ENCODE measurements at regions not wholly inside any gene's neighbourhood (a gene's known extent, or its start where the extent isn't known, plus 50 kb on each side); places are given as distances from the start of the nearest gene placed in this dataset.

- intact Hi-C loops (cut with DNase I), result no loop called here
- no peak overlapping the region for H3K4me3 ChIP-seq
- no peaks in the 10 kb centered on the region for H3K36me3 ChIP-seq
- no peaks in the 10 kb centered on the region for H3K27me3 ChIP-seq
- H3K27ac ChIP-seq, result no peak overlapping the region
- TF ChIP-seq POLR2A (IDR thresholded peaks at IDR 0.05), result no peak
- no peak for TF ChIP-seq POLR2AphosphoS5 (IDR thresholded peaks at IDR 0.05; ENCODE audit: insufficient read depth in 1 of 2, low read depth in 1 of 2)
- TF ChIP-seq, protein P1, sequence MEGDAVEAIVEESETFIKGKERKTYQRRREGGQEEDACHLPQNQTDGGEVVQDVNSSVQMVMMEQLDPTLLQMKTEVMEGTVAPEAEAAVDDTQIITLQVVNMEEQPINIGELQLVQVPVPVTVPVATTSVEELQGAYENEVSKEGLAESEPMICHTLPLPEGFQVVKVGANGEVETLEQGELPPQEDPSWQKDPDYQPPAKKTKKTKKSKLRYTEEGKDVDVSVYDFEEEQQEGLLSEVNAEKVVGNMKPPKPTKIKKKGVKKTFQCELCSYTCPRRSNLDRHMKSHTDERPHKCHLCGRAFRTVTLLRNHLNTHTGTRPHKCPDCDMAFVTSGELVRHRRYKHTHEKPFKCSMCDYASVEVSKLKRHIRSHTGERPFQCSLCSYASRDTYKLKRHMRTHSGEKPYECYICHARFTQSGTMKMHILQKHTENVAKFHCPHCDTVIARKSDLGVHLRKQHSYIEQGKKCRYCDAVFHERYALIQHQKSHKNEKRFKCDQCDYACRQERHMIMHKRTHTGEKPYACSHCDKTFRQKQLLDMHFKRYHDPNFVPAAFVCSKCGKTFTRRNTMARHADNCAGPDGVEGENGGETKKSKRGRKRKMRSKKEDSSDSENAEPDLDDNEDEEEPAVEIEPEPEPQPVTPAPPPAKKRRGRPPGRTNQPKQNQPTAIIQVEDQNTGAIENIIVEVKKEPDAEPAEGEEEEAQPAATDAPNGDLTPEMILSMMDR (IDR thresholded peaks at IDR 0.05), result no peak
- H3K9me3 ChIP-seq, result no peaks in the 10 kb centered on the region
- H3K4me1 ChIP-seq, result no peaks in the 10 kb centered on the region
- DNase-seq (ENCODE audit: extremely low spot score in 2 of 2), result peak in 1 of 2 donors; percentile 74
Measured at GRCh38 chr14:101110729-101111619, 207.5 kb upstream of the RTL1 start.

DNA sequence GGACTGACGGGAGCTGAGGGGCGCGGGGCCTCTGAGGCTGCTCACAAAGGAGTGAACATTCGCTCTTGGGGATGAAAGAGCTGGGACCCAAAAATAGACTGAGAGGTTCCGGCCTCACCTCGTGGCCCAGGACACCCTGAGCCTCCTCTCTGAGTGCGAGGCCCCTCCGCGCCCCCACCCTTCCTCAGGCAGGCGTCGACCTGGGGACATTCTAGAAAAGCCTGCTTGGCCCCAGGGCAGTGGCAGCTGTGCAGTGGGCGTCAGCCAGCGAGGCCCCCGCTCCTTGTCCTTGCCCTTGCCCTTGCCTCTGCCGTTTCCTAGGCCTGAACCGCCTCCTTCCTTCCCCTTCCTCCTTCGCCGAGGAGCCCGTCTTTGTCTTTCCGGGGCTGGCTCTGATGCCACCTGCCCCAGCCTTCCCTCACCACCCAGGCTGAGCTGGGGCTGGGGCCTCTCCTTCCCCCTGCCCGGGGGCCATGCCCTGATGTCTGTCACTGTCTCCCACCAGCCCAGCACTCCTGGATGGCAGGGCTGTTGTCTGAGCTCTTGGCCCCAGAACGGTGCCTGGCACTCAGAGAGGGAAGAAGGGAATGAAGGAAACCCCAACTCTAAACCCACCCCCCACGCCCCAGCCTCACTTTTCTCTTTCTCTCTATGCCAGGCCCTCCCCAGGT, 208.2 kb upstream of the RTL1 start:
- TF ChIP-seq, protein P1 (IDR thresholded peaks at IDR 0.05), result no peak
- TF ChIP-seq POLR2A (IDR thresholded peaks at IDR 0.05) (no peak), POLR2AphosphoS5 (IDR thresholded peaks at IDR 0.05; ENCODE audit: insufficient read depth in 1 of 2, low read depth in 1 of 2) (no peak)
- Histone ChIP-seq H3K4me3 (no peak overlapping the region), H3K27me3 (no peaks in the 10 kb centered on the region), H3K36me3 (no peaks in the 10 kb centered on the region), H3K9me3 (no peaks in the 10 kb centered on the region), H3K27ac (no peak overlapping the region), H3K4me1 (no peaks in the 10 kb centered on the region)
- peak in 1 of 2 donors; percentile 44 for DNase-seq (ENCODE audit: extremely low spot score in 2 of 2)
- intact Hi-C loops (cut with DNase I), result no loop called here

DNA sequence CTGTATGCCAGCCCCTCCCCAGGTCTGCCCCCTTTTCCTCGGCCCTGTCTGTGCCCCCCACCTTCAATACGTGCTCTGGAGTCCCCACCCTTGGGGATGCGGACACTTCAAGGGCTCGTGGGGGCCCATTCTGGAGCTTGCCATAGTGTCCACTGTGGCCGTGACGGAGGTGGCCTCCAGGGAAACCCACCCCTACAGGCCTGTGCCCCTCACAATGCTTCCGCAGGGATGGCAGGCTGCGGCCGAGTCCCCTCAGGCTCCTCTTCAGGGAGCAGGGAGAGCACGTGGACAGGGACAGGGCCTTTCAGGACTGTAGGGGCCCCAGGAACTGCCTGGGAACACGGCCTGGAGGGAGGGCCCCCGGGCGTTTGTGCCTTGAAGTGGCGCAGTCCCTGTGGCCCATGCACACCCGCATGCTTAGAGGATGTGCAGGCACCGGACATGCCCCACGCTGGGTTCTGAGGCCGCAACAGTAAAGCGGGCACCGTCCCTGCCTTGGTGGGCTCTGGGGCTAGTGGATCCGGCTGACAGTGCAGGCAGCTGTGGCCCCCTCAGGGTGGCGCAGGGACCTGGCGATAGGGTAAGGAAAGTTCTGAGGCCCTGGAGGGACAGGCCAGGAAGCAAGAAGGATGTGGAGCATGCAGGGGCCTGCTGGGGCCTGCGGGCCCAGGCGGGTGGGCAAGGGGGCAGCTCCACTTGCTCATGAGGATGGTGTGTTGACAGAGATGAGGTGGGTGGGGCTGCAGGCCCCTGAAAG, 209.0 kb upstream of the RTL1 start:
- TF ChIP-seq POLR2AphosphoS5 (IDR thresholded peaks at IDR 0.05; ENCODE audit: insufficient read depth in 1 of 2, low read depth in 1 of 2) (no peak), POLR2A (IDR thresholded peaks at IDR 0.05) (no peak)
- TF ChIP-seq, protein P1 (IDR thresholded peaks at IDR 0.05), result no peak
- peak; percentile 65 to 85 for DNase-seq (ENCODE audit: extremely low spot score in 2 of 2)

GRCh38 chr14:101113108-101113612, 209.6 kb upstream of the RTL1 start:
- H3K9me3 ChIP-seq, result no peaks in the 10 kb centered on the region
- H3K4me3 ChIP-seq, result no peak overlapping the region
- H3K36me3 ChIP-seq, result no peaks in the 10 kb centered on the region
- H3K27me3 ChIP-seq, result no peaks in the 10 kb centered on the region
- no peak overlapping the region for H3K27ac ChIP-seq
- H3K4me1 ChIP-seq, result no peaks in the 10 kb centered on the region
- DNase-seq (ENCODE audit: extremely low spot score in 2 of 2), result peak; percentile 37 to 95
- intact Hi-C loops (cut with DNase I), result no loop called here
- TF ChIP-seq POLR2A (IDR thresholded peaks at IDR 0.05), result no peak
- TF ChIP-seq, protein P1 (IDR thresholded peaks at IDR 0.05), result no peak
- no peak for TF ChIP-seq POLR2AphosphoS5 (IDR thresholded peaks at IDR 0.05; ENCODE audit: insufficient read depth in 1 of 2, low read depth in 1 of 2)

More for the DNA sequence above, 209.0 kb upstream of the RTL1 start:
- no peak overlapping the region for H3K27ac ChIP-seq
- no peak overlapping the region for H3K4me3 ChIP-seq
- intact Hi-C loops (cut with DNase I), result no loop called here
- H3K36me3 ChIP-seq, result no peaks in the 10 kb centered on the region
- H3K4me1 ChIP-seq, result no peaks in the 10 kb centered on the region
- no peaks in the 10 kb centered on the region for H3K27me3 ChIP-seq
- no peaks in the 10 kb centered on the region for H3K9me3 ChIP-seq

Data from vagina (tissue), 2 donors.